ENCODE measurements at regions not wholly inside any gene's neighbourhood (a gene's known extent, or its start where the extent isn't known, plus 50 kb on each side); places are given as distances from the start of the nearest gene placed in this dataset.
"Not testable (repeated sequence)": the region's sequence is repeated elsewhere in the genome, so short reads cannot be mapped to it uniquely, and the experiment has no call there.

DNA sequence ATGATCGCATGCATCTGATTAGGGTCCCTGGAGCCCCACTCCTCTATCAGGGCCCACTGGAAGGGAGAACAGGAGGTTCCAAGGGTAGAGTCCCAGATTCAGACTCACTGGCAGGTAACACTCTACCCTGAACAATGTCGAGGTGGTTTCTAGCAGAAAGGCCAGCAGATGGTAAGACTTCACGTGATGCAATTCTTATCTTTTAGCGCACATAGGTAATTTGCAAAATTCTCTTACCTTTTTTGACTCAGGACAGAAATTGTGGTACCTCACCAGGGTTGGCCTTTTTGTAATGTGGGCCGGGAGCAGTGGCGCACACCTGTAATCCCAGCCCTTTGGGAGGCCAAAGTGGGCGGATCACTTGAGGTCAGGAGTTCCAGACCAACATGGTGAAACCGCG lies 228.1 kb upstream of the JARID2 start (continued):
- TF ChIP-seq, protein P1, sequence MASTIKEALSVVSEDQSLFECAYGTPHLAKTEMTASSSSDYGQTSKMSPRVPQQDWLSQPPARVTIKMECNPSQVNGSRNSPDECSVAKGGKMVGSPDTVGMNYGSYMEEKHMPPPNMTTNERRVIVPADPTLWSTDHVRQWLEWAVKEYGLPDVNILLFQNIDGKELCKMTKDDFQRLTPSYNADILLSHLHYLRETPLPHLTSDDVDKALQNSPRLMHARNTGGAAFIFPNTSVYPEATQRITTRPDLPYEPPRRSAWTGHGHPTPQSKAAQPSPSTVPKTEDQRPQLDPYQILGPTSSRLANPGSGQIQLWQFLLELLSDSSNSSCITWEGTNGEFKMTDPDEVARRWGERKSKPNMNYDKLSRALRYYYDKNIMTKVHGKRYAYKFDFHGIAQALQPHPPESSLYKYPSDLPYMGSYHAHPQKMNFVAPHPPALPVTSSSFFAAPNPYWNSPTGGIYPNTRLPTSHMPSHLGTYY (CRISPR knock-in tag; IDR thresholded peaks at IDR 0.05): no peak
- TF ChIP-seq, protein P2, sequence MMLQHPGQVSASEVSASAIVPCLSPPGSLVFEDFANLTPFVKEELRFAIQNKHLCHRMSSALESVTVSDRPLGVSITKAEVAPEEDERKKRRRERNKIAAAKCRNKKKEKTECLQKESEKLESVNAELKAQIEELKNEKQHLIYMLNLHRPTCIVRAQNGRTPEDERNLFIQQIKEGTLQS (CRISPR knock-in tag; conservative IDR thresholded peaks at IDR 0.05): no peak
- TF ChIP-seq, protein P3, sequence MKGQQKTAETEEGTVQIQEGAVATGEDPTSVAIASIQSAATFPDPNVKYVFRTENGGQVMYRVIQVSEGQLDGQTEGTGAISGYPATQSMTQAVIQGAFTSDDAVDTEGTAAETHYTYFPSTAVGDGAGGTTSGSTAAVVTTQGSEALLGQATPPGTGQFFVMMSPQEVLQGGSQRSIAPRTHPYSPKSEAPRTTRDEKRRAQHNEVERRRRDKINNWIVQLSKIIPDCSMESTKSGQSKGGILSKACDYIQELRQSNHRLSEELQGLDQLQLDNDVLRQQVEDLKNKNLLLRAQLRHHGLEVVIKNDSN (CRISPR knock-in tag; IDR thresholded peaks at IDR 0.05): no peak
- no peak for TF ChIP-seq SP1 (CRISPR knock-in tag; conservative IDR thresholded peaks at IDR 0.05)
- TF ChIP-seq MXD4 (CRISPR knock-in tag; IDR thresholded peaks at IDR 0.05; ENCODE audit: borderline replicate concordance): no peak
- no peak for TF ChIP-seq ELF4 (CRISPR knock-in tag; IDR thresholded peaks at IDR 0.05; ENCODE audit: low read depth)
- no peak for TF ChIP-seq ZNF263 (CRISPR knock-in tag; IDR thresholded peaks at IDR 0.05; ENCODE audit: low read depth)

DNA sequence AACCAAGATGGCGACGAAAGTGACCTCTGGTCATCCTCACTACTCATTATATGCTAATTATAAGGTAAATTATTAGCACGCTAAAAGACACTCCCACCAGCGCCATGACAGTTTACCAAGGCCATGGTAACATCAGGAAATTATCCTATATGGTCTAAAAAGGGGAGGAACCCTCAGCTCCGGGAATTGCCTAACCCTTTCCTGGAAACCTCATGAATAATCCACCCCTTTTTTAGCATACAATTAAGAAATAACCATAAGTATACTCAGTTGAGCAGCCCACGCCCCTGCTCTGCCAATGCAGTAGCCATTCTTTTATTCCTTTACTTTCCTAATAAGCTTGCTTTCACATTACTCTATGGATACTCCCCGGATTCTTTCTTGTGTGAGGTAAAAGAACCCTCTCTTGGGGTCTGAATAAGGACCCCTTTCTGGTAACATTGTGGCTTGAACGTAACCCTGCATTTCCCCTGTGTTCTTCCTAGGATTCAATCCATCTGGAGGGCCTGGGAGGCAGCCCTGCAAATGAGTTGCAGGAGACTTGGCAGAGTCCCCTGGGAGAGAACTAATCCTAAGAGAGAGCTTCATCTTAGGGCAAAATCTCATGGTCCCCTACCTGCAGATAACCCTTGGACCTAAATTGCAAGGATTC lies 225.6 kb upstream of the JARID2 start:
- no peaks in the 10 kb centered on the region for H3K27me3 Mint-ChIP-seq (ENCODE audit: low read depth)
- ATAC-seq (no peak), DNase-seq (ENCODE audit: low spot score) (no peak)
- H3K4me1 Mint-ChIP-seq: peaks cover 59% of the 10 kb centered on the region
- ChIA-PET CTCF (interaction anchor here (0.5 kb wide), 1 partner anchor 79 kb away, joined by 3 read pairs; no protein-coding TSS in a partner anchor), POLR2A (no interaction called here)
- no peak for TF ChIP-seq EMX1 (CRISPR knock-in tag; IDR thresholded peaks at IDR 0.05)
- peaks cover 12% of the 10 kb centered on the region for H3K36me3 Mint-ChIP-seq
- peak overlapping the region; percentile 43 for H3K4me3 Mint-ChIP-seq
- H3K27ac Mint-ChIP-seq: peak overlapping the region; percentile 87
- H3K9me3 Mint-ChIP-seq: peaks cover 7% of the 10 kb centered on the region; the same call in 1 of the 2 replicates

DNA sequence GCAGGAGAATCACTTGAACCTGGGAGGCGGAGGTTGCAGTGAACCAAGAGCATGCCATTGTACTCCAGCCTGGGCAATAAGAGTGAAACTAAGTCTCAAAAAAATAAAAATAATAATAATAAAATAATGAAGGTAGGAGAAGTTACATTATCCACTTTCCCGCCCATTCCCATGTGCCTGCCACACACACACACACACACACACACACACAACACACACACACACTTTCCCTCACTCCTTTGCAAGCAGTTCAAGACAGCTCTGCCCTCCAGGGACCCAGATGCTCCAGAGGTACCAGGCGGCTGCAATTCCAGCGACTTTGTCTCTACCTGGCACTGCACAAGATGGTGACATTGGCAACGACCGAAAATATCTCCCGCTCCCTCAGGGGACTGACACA lies 224.8 kb upstream of the JARID2 start:
- TF ChIP-seq IRF2 (CRISPR knock-in tag; IDR thresholded peaks at IDR 0.05; ENCODE audit: borderline replicate concordance, low read depth): no peak
- no peak for TF ChIP-seq SMAD3 (CRISPR knock-in tag; IDR thresholded peaks at IDR 0.05; ENCODE audit: borderline replicate concordance)
- TF ChIP-seq JAZF1 (CRISPR knock-in tag; IDR thresholded peaks at IDR 0.05): no peak
- Mint-ChIP-seq H3K9me3 (peaks cover 7% of the 10 kb centered on the region; the same call in 1 of the 2 replicates), H3K4me1 (peaks cover 59% of the 10 kb centered on the region), H3K27ac (peak overlapping the region; percentile 96), H3K4me3 (peak overlapping the region; percentile 72), H3K36me3 (peaks cover 7% of the 10 kb centered on the region), H3K27me3 (ENCODE audit: low read depth) (no peaks in the 10 kb centered on the region)
- CTCF ChIA-PET: no interaction called here
- POLR2A ChIA-PET: no interaction called here
- no peak for ATAC-seq
- DNase-seq (ENCODE audit: low spot score): no peak

DNA sequence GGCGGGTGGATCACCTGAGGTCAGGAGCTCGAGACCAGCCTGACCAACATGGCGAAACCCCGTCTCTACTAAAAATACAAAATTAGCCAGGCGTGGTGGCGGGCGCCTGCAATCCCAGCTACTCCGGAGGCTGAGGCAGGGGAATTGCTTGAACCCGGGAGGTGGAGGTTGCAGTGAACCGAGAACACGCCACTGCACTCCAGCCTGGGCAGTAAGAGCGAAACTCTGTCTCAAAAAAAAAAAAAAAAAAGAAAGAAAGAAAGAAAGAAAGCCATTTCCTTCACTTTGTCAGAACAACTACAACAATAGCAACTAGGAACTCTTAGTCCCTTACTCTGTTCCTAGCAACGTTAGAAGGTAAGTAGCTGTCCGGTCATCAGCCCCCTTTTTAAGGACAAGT lies 222.9 kb upstream of the JARID2 start:
- H3K4me3 Mint-ChIP-seq; CTCF ChIA-PET; DNase-seq (ENCODE audit: low spot score); H3K36me3 Mint-ChIP-seq; ATAC-seq; H3K27me3 Mint-ChIP-seq (ENCODE audit: low read depth): not testable (repeated sequence)
- peaks cover 49% of the 10 kb centered on the region for H3K4me1 Mint-ChIP-seq
- peaks cover 13% of the 10 kb centered on the region for H3K9me3 Mint-ChIP-seq
- H3K27ac Mint-ChIP-seq: peak overlapping the region; percentile 98
- POLR2A ChIA-PET: interaction anchor here (0.7 kb wide), 1 partner anchor 82 kb away, joined by 3 read pairs; no protein-coding TSS in a partner anchor

DNA sequence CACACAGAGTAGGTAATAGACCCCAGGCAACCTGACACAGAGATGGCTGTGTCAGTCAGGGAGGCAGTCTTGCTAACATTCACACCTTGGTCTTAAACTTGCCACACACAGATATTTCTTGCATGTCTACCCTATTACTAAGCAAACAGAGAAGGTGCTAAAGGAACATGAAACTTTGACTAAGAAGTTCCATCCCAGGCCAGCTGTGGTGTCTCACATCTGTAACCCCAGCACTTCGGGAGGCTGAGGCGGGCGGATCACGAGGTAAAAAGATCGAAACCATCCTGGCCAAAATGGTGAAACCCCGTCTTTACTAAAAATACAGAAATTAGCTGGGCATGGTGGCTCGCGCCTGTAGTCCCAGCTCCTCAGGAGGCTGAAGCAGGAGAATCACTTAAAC lies 222.4 kb upstream of the JARID2 start:
- H3K27me3 Mint-ChIP-seq (ENCODE audit: low read depth): no peaks in the 10 kb centered on the region
- H3K4me1 Mint-ChIP-seq: peaks cover 46% of the 10 kb centered on the region
- ATAC-seq: no peak
- peaks cover 18% of the 10 kb centered on the region for H3K9me3 Mint-ChIP-seq
- peaks cover 12% of the 10 kb centered on the region for H3K36me3 Mint-ChIP-seq
- H3K27ac Mint-ChIP-seq: peak overlapping the region; percentile 98
- ChIA-PET CTCF (no interaction called here), POLR2A (no interaction called here)
- TF ChIP-seq ZNF416 (CRISPR knock-in tag; IDR thresholded peaks at IDR 0.05) (no peak), ESRRA (CRISPR knock-in tag; IDR thresholded peaks at IDR 0.05; ENCODE audit: borderline replicate concordance) (no peak)
- H3K4me3 Mint-ChIP-seq: no peak overlapping the region
- DNase-seq (ENCODE audit: low spot score): no peak
